ENCODE measurements at regions not wholly inside any gene's neighbourhood (a gene's known extent, or its start where the extent isn't known, plus 50 kb on each side); places are given as distances from the start of the nearest gene placed in this dataset.

- H3K4me3 ChIP-seq (ENCODE audit: low read depth, low read length), result no peak overlapping the region
- DNase-seq (ENCODE audit: low read depth), result no peak
- no peaks in the 10 kb centered on the region for H3K27me3 ChIP-seq (ENCODE audit: control insufficient read depth, insufficient read depth, low read length)
- TF ChIP-seq, protein P1, sequence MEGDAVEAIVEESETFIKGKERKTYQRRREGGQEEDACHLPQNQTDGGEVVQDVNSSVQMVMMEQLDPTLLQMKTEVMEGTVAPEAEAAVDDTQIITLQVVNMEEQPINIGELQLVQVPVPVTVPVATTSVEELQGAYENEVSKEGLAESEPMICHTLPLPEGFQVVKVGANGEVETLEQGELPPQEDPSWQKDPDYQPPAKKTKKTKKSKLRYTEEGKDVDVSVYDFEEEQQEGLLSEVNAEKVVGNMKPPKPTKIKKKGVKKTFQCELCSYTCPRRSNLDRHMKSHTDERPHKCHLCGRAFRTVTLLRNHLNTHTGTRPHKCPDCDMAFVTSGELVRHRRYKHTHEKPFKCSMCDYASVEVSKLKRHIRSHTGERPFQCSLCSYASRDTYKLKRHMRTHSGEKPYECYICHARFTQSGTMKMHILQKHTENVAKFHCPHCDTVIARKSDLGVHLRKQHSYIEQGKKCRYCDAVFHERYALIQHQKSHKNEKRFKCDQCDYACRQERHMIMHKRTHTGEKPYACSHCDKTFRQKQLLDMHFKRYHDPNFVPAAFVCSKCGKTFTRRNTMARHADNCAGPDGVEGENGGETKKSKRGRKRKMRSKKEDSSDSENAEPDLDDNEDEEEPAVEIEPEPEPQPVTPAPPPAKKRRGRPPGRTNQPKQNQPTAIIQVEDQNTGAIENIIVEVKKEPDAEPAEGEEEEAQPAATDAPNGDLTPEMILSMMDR (IDR thresholded peaks at IDR 0.05; ENCODE audit: insufficient read depth, low read length, poor library complexity, severe bottlenecking), result no peak
- no peaks in the 10 kb centered on the region for H3K36me3 ChIP-seq (ENCODE audit: control insufficient read depth, insufficient read depth, low read length)
Observed at GRCh38 chr20:24303393-24304170, 165.8 kb upstream of the SYNDIG1 start.

- no peak for DNase-seq (ENCODE audit: low read depth)
- Histone ChIP-seq H3K4me3 (ENCODE audit: low read depth, low read length) (no peak overlapping the region), H3K27me3 (ENCODE audit: control insufficient read depth, insufficient read depth, low read length) (no peaks in the 10 kb centered on the region), H3K36me3 (ENCODE audit: control insufficient read depth, insufficient read depth, low read length) (no peaks in the 10 kb centered on the region)
- TF ChIP-seq, protein P1 (IDR thresholded peaks at IDR 0.05; ENCODE audit: insufficient read depth, low read length, poor library complexity, severe bottlenecking), result no peak
Observed at GRCh38 chr20:24297993-24298392, 171.4 kb upstream of the SYNDIG1 start.

DNA sequence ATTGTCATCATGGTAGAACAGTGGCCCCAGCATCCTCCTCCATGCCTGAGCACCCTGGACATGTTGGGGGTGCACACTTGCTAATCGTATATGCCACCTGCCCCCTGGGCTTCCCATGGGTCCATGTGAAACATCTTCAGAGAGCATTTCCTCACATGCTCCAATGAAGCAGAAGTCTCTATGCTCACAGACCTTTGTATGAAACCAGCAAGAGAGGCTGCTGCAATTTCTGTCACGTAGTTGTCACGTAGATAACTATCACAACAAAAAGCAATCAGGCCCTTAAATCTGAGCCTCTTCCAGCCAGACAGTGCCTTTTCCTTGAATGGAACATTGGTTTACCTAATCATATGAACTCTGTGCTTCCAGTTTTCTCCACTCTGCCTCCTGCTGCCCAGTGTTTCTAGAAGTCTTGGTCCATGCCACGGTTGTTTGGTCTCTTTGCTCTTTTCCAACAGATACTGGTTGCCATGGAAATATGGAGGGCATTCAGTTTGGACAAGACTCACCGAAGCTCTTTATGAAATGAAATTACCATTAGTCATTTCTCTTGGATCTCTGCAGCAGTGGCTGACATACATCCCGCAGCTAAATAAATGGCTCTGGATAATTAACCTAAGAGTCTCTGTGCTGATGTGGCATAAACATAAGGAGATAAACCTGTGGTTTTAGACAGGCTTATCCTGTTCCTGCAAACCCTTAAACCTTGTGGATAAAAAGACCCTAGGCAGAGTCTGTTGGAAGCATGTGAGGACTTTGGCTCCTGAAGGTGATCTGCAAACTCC, 172.8 kb upstream of the SYNDIG1 start:
- DNase-seq (ENCODE audit: low read depth), result no peak
- Histone ChIP-seq H3K27me3 (ENCODE audit: control insufficient read depth, insufficient read depth, low read length) (no peaks in the 10 kb centered on the region), H3K36me3 (ENCODE audit: control insufficient read depth, insufficient read depth, low read length) (no peaks in the 10 kb centered on the region), H3K4me3 (ENCODE audit: low read depth, low read length) (no peak overlapping the region)
- TF ChIP-seq, protein P1 (IDR thresholded peaks at IDR 0.05; ENCODE audit: insufficient read depth, low read length, poor library complexity, severe bottlenecking), result no peak

GRCh38 chr20:24291014-24291413, 178.4 kb upstream of the SYNDIG1 start:
- DNase-seq (ENCODE audit: low read depth), result no peak

DNA sequence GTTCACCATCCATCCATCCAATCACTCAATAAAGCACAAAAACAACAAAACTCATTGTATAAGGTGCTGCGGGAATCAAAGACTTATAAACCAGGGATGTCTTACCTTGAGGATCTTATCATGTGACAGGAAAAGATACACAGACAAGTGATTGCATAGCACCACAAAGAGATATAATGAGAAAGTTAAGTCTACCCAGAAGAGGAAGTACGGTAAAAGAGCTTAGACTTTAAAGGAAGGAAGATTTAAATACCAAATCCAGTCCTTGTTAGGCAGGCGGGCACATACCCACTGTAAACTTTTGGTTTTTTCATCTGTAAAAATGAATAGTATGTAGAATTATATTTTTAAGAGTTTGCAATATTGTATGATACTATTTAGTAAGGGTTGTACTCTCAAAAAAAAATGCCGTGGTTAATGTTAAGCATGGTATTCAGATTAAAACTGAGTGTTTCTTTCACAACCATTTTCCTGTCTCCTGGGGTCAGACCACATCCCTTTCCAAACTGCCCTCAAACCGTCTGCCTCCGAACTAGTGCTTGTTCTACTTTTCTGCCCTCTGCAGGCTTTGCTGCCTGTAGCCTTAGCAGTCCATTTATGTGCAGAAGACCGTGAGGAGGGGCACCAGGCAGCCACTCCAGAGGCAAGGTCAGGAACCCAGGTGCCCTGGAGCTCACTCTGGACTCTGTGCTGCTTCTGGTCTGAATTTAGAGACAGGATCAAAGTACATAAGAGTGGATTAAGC, 179.5 kb upstream of the SYNDIG1 start:
- TF ChIP-seq, protein P1 (IDR thresholded peaks at IDR 0.05; ENCODE audit: insufficient read depth, low read length, poor library complexity, severe bottlenecking), result no peak
- no peak overlapping the region for H3K4me3 ChIP-seq (ENCODE audit: low read depth, low read length)
- H3K27me3 ChIP-seq (ENCODE audit: control insufficient read depth, insufficient read depth, low read length), result no peaks in the 10 kb centered on the region
- DNase-seq (ENCODE audit: low read depth), result no peak
- no peaks in the 10 kb centered on the region for H3K36me3 ChIP-seq (ENCODE audit: control insufficient read depth, insufficient read depth, low read length)

More at GRCh38 chr20:24291014-24291413, 178.4 kb upstream of the SYNDIG1 start:
- H3K4me3 ChIP-seq (ENCODE audit: low read depth, low read length), result no peak overlapping the region
- no peaks in the 10 kb centered on the region for H3K27me3 ChIP-seq (ENCODE audit: control insufficient read depth, insufficient read depth, low read length)
- H3K36me3 ChIP-seq (ENCODE audit: control insufficient read depth, insufficient read depth, low read length), result no peaks in the 10 kb centered on the region
- TF ChIP-seq, protein P1 (IDR thresholded peaks at IDR 0.05; ENCODE audit: insufficient read depth, low read length, poor library complexity, severe bottlenecking), result no peak

All from kidney epithelial cell (primary cell).